Hippocampal formation (tissue), 2 donors: ENCODE measurements at regions not wholly inside any gene's neighbourhood (a gene's known extent, or its start where the extent isn't known, plus 50 kb on each side); places are given as distances from the start of the nearest gene placed in this dataset.
"Not testable (repeated sequence)": the region's sequence is repeated elsewhere in the genome, so short reads cannot be mapped to it uniquely, and the experiment has no call there.

Experiments
- DNase-seq, 2 donors: peaks; one replicate each; lab custom pipeline; 2025; lab: John Stamatoyannopoulos, UW

DNA sequence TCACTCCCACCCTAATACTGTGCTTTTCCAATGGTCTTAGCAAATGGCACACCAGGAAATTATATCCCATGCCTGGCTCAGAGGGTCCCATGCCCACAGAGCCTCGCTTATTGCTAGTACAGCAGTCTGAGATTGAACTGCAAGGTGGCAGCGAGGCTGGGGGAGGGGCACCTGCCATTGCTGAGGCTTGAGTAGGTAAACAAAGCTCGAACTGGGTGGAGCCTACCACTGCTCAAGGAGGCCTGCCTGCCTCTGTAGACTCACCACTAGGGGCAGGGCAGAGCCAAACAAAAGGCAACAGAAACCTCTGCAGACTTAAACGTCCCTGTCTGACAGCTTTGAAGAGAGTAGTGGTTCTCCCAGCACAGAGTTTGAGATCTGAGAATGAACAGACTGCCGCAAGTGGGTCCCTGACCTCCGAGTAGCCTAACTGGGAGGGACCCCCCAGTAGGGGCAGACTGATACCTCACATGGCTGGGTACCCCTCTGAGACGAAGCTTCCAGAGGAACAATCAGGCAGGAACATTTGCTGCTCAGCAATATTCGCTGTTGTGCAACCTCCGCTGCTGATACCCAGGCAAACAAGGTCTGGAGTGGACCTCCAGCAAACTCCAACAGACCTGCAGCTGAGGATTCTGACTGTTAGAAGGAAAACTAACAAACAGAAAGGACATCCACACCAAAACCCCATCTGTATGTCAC is 150.7 kb upstream of the FOXA2 start:
- not testable (repeated sequence) for DNase-seq

DNA sequence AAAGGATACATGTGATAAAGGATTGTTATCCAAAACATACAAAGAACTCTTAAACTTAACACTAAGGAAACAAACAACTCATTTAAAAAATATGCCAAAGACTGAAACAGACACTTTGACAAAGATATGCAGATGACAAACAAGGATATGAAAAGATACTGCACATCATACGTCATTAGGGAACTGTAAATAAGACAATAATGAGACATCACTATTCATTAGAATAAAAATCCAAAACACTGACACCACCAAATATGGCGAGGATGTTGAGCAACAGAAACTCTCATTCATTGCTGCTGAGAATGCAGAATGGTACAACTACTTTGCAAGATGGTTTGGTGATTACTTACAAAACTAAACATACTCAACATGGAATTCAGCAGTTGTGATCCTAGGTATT is 156.5 kb upstream of the FOXA2 start:
- no peak for DNase-seq

- DNase-seq = no peak
Measured at GRCh38 chr20:22744341-22745193, 160.2 kb upstream of the FOXA2 start.

- DNase-seq = no peak
Measured at GRCh38 chr20:22745194-22745500, 160.8 kb upstream of the FOXA2 start.

DNA sequence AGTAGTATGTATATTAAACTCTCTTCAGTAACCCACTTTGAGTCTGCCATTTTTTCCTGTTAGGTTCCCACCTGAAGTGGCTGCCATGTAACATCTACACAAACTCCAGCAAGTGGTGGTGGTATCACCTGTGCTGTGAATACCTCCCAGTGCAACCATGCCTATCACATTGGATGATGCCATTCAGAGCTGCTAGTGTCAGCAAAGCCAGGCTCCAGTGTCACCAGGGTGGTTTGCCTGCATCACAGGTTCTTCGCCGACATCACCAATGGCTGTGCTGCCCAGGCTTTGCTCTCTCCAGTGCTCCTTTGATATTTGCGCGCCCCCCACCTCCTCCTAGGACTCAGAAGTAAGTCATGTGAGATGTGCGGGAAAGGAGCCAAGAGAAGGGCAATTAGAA is 162.6 kb upstream of the FOXA2 start:
- no peak for DNase-seq

DNA sequence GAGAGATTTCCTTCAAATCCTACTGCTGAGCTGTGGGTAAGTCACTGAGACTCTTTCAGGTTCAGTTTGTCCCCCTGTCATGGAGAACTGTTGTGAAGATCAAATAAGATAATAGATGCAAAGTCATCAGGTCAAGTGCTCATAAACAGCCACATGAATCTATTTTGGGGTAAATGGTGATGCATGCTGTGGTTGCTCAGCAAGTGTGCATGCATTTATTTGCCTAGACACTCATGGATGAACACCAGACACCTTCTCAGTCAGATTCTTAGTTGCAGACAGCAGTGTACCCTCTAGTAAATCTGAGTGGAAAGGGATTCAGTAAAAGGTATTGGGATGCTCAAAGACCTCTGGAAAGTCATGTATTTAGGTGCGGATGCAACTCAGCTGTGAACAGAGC is 168.0 kb upstream of the FOXA2 start:
- DNase-seq = no peak

GRCh38 chr20:22757424-22758183 is 173.2 kb upstream of the FOXA2 start:
- DNase-seq = no peak

GRCh38 chr20:22758815-22759214 is 174.4 kb upstream of the FOXA2 start:
- no peak for DNase-seq

- no peak for DNase-seq
Measured at GRCh38 chr20:22762576-22763256, 178.3 kb upstream of the FOXA2 start.

- DNase-seq = no peak
Measured at GRCh38 chr20:22763257-22763906, 179.0 kb upstream of the FOXA2 start.

GRCh38 chr20:22768266-22769178 is 184.2 kb upstream of the FOXA2 start:
- DNase-seq = no peak

DNA sequence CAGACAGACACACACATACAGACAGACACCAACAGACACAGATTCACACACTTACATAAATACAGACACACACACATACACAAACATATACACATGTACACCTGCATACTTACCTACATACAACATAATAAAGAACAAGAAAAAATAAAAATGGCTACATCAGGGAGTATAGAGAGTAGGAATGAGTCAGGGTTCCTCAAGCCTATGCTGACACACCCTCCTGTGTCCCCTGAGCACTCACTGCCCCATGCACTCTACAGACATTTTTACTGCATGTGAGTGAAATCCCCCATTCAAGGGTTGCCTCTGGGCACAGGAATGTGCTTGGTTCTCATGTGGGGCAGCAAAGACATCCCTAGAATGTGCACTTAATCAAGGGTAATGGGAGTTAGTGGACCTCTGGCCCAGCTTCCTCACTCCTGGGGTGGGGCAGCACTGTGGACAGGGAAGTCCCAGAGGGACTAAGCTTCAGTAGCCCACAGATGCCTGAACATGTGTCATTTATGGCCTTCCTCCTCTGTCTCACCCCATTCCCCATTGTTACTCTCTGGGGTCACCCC is 185.9 kb upstream of the FOXA2 start:
- DNase-seq = no peak

DNA sequence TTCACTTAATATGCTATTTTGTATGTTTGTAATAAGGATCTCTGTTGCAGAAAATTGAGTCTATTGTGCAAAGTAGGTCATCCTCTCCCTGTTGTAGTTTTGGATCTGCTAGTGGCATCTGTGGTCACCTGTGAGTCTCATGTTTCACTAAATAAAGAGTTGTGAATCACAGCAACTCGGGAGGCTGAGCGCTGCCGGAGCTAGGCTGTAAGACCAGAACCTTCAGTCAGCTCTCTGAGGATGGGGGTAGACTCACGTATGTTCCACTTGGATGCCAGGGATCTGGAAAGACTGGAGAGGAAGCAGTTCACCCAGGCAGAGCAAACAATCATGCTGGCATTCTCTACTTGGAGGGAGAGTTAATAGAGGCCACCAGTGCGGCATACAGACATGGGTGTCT is 187.3 kb upstream of the FOXA2 start:
- no peak for DNase-seq

DNA sequence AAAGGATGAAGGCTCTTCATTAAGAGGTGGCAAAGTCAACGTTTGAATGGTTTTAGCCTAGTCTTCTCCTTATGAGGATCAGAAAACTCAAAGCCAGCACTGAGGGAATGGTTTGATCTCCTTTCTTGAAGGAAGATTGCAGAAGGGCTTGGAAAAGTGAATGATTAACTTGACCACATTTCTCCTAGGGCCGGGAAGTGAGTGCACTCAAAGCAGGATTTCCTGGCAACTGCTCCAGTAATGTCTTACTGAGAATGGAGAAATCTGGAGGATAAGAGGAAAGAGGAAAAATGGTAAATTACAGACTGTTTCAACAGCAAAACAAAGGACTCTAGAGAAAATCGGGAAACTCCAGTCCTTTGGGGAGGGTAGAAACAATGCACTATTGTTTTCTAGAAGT is 189.0 kb upstream of the FOXA2 start:
- DNase-seq = no peak

GRCh38 chr20:22775256-22775655 is 190.9 kb upstream of the FOXA2 start:
- no peak for DNase-seq

GRCh38 chr20:22775671-22776139 is 191.3 kb upstream of the FOXA2 start:
- no peak for DNase-seq

DNA sequence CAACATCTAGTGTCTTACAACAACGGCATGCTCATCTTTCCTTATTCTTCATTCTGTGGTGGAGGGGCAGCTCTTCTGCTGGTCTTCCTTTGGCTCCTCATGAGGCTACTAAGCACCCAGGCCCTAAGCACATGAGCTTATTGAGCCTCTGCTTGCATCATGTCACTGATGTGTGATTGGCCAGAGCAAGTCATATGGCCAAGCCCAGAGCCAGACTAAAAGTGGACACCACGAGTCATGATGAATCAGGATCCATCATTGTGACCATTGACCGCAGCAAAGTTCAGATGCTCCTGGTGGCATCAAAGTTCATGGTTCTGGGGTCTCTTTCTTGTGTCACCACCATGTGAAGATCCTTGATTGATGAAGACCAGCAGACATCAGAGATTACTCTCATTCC is 192.0 kb upstream of the FOXA2 start:
- no peak for DNase-seq

DNA sequence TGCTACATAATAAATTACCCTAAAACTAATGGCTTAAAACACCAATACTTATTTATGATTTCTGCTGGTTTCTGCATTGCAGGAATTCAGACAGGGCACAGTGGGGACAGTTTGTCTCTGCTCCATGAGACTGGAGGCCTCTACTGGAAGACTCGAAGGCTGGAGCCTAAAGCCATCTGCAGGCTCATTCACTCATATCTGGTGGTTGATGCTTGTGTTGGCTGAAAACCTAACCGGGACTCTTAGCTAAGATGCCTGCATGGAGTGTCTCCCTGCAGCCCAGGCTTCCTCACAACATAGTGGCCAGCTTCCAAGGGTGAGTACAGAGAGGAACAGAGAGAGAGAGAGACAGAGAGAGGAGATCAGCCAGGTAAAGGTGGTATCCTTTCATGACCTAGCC is 195.5 kb upstream of the FOXA2 start:
- DNase-seq = no peak

DNA sequence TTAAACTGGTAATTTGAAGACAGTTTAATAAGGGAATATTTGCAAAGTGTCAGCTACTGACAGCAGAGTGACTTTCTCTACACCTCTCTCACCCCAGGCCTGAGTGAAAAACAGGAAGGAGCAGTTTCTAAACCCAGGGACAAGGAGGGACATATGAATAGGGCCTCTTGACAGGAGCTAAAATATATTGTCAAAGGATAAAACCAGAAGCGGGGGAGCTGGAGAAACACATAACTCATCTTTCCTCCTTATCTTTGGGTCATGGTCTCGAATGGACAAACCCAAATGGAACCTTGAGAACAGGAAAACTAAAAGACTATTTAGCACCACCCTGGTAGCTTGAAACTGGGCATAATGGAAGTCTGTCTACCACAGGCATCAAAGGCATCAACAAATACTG is 197.5 kb upstream of the FOXA2 start:
- no peak for DNase-seq

- no peak for DNase-seq
Measured at GRCh38 chr20:22789676-22790075, 205.3 kb upstream of the FOXA2 start.
